ENCODE measurements at regions not wholly inside any gene's neighbourhood (a gene's known extent, or its start where the extent isn't known, plus 50 kb on each side); places are given as distances from the start of the nearest gene placed in this dataset.

GRCh38 chr5:114053372-114053771 is 308.5 kb upstream of the KCNN2 start:
- no peak overlapping the region for H3K4me2 ChIP-seq (ENCODE audit: insufficient read depth, insufficient read length, low read length)
- no peak overlapping the region for H3K14ac ChIP-seq (ENCODE audit: insufficient read depth, low read length)
- no CpG with 5 or more reads among the region's 4 CpGs for WGBS (ENCODE audit: extremely low coverage, insufficient read length, low lambda C conversion rate)
- no peak overlapping the region for H3K18ac ChIP-seq (ENCODE audit: insufficient read length, low read depth, low read length)
- no peak overlapping the region for H4K8ac ChIP-seq (replicated peaks; ENCODE audit: insufficient read length, low read depth, low read length)
- no peak overlapping the region for H4K5ac ChIP-seq (ENCODE audit: insufficient read length, low read depth, low read length)
- no peak overlapping the region for H2BK15ac ChIP-seq (ENCODE audit: low read depth, low read length)
- H2BK20ac ChIP-seq (ENCODE audit: low read depth, low read length, poor library complexity, severe bottlenecking), result no peak overlapping the region
- H3K4me1 ChIP-seq (ENCODE audit: insufficient read depth, low read length), result peaks cover 6% of the 10 kb centered on the region; the same call in 1 of the 2 replicates
- H3K4ac ChIP-seq (ENCODE audit: low read depth, low read length), result no peak overlapping the region
- no peak overlapping the region for H2BK12ac ChIP-seq (ENCODE audit: insufficient read length, low read depth, low read length)
- no peaks in the 10 kb centered on the region for H3K9me3 ChIP-seq (ENCODE audit: control insufficient read depth, low read depth, low read length)
- H3T11ph ChIP-seq (ENCODE audit: low read length), result no peak overlapping the region
- Mint-ChIP-seq H3K4me1 (peaks cover 21 to 25% of the 10 kb centered on the region in 2 experiments), H3K27me3 (ENCODE audit: low read depth) (peaks cover 51% of the 10 kb centered on the region), H3K36me3 (ENCODE audit: insufficient read depth in 1 of 3, low read depth in 3 of 3) (no peaks in the 10 kb centered on the region), H3K27ac (0 out of 7 replicates have a peak overlapping the region, but pooled peaks of 1 of the 3 experiments have one; percentile 10), H3K9me3 (no peaks in the 10 kb centered on the region; a peak in 1 of 5 replicates), H3K4me3 (no peak overlapping the region)
- no peak overlapping the region for H2AK5ac ChIP-seq (ENCODE audit: insufficient read length, low read length)
- H3K9ac ChIP-seq (ENCODE audit: extremely low read depth, insufficient read length, low read length), result no peak overlapping the region
- no peaks in the 10 kb centered on the region for H3K79me2 ChIP-seq (ENCODE audit: insufficient read depth, low read length)
- no peak overlapping the region for H3K27ac ChIP-seq (ENCODE audit: insufficient read length, low read depth, low read length)
- no peaks in the 10 kb centered on the region for H4K20me1 ChIP-seq (ENCODE audit: control insufficient read depth, insufficient read depth, insufficient read length)
- H2AFZ ChIP-seq (ENCODE audit: low read length), result no peak overlapping the region
- no peak overlapping the region for H4K91ac ChIP-seq (ENCODE audit: insufficient read length, low read depth, low read length)
- H3K27me3 ChIP-seq (ENCODE audit: insufficient read depth, low read length), result peaks cover 5% of the 10 kb centered on the region; the same call in 1 of the 2 replicates
- no peak overlapping the region for H2BK5ac ChIP-seq (ENCODE audit: insufficient read length, low read length)
- DNase-seq, result no peak
- peaks cover 8% of the 10 kb centered on the region for H3K23me2 ChIP-seq (ENCODE audit: insufficient read length, low read depth, low read length, poor library complexity, severe bottlenecking)
- TF ChIP-seq CTCF (conservative IDR thresholded peaks at IDR 0.05), result no peak
- no peak overlapping the region for H3K56ac ChIP-seq (ENCODE audit: insufficient read length, low read depth, low read length)
- H3K23ac ChIP-seq (ENCODE audit: insufficient read length, low read depth, low read length), result no peak overlapping the region
- H2BK120ac ChIP-seq (ENCODE audit: low read depth, low read length, poor library complexity, severe bottlenecking), result no peak overlapping the region
- H3K79me1 ChIP-seq (ENCODE audit: insufficient read depth, low read depth, low read length, poor library complexity, severe bottlenecking), result no peaks in the 10 kb centered on the region
